ENCODE measurements at regions not wholly inside any gene's neighbourhood (a gene's known extent, or its start where the extent isn't known, plus 50 kb on each side); places are given as distances from the start of the nearest gene placed in this dataset.
"Not testable (repeated sequence)": the region's sequence is repeated elsewhere in the genome, so short reads cannot be mapped to it uniquely, and the experiment has no call there.

GRCh38 chr10:65054701-65055100 is 1533.5 kb downstream of the REEP3 start:
- TF ChIP-seq, protein P1, sequence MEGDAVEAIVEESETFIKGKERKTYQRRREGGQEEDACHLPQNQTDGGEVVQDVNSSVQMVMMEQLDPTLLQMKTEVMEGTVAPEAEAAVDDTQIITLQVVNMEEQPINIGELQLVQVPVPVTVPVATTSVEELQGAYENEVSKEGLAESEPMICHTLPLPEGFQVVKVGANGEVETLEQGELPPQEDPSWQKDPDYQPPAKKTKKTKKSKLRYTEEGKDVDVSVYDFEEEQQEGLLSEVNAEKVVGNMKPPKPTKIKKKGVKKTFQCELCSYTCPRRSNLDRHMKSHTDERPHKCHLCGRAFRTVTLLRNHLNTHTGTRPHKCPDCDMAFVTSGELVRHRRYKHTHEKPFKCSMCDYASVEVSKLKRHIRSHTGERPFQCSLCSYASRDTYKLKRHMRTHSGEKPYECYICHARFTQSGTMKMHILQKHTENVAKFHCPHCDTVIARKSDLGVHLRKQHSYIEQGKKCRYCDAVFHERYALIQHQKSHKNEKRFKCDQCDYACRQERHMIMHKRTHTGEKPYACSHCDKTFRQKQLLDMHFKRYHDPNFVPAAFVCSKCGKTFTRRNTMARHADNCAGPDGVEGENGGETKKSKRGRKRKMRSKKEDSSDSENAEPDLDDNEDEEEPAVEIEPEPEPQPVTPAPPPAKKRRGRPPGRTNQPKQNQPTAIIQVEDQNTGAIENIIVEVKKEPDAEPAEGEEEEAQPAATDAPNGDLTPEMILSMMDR (IDR thresholded peaks at IDR 0.05), result not testable (repeated sequence)
- not testable (repeated sequence) for TF ChIP-seq POLR2A (IDR thresholded peaks at IDR 0.05)

Measured in esophagus squamous epithelium (tissue), 4 donors.